PFSK-1 (cell line): ENCODE measurements at regions not wholly inside any gene's neighbourhood (a gene's known extent, or its start where the extent isn't known, plus 50 kb on each side); places are given as distances from the start of the nearest gene placed in this dataset.

Experiments
- FOXP2 ChIP-seq: optimal IDR thresholded peaks from 2 replicates; pipeline ENCODE3; 2011; ENCODE audit warnings: borderline replicate concordance, control low read depth, inconsistent platforms; ENCODE audit not compliant: insufficient read depth; ENCODE audit errors: extremely low read length, extremely low read depth
- POLR2AphosphoS5 ChIP-seq: IDR thresholded peaks from 2 replicates; pipeline ENCODE4 v1.6.1; 2012; ENCODE audit warnings: low read depth, mild to moderate bottlenecking, control low read depth, low read length, moderate library complexity
- SIN3A ChIP-seq: IDR thresholded peaks from 2 replicates; pipeline ENCODE4 v1.6.1; 2012; ENCODE audit warnings: mild to moderate bottlenecking, low read length, moderate library complexity, borderline replicate concordance; ENCODE audit not compliant: insufficient read depth
- TAF1 ChIP-seq: IDR thresholded peaks from 2 replicates; pipeline ENCODE4 v1.6.1; 2012; ENCODE audit warnings: low read length, control low read depth, borderline replicate concordance; ENCODE audit not compliant: insufficient read depth
- TF ChIP-seq, protein P1 (sequence below), 2 experiments: IDR thresholded peaks; 2 replicates each; pipeline versions ENCODE4 v1.6.1 to v1.8.0; 2011 to 2012; ENCODE audit warnings: low read depth in 2 of 2, low read length in 2 of 2, control low read depth in 1 of 2, inconsistent platforms in 1 of 2, mild to moderate bottlenecking in 1 of 2, moderate library complexity in 1 of 2; ENCODE audit not compliant: insufficient read depth in 1 of 2

DNA sequence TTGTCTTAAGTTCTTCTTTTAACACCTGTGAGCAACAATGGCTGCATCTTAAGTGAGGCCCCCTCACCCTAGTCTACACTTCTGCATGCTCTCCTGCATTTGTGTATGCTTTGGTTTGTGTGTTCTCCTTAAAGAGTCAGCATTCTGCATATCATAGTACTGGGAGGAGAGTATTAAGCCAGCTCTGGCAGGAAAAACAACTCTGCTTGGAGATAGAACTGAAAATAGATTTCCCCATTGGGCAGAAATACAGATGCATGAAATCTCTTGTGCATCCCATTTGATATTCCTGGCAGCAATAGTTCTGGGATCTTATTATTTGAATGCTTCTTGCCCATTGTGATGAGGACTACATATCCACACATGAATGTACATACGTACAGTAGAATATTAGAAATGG lies 70.6 kb upstream of the PRICKLE1 start:
- TF ChIP-seq TAF1 (no peak), FOXP2 (no peak), POLR2AphosphoS5 (no peak), SIN3A (no peak)
- TF ChIP-seq, protein P1, sequence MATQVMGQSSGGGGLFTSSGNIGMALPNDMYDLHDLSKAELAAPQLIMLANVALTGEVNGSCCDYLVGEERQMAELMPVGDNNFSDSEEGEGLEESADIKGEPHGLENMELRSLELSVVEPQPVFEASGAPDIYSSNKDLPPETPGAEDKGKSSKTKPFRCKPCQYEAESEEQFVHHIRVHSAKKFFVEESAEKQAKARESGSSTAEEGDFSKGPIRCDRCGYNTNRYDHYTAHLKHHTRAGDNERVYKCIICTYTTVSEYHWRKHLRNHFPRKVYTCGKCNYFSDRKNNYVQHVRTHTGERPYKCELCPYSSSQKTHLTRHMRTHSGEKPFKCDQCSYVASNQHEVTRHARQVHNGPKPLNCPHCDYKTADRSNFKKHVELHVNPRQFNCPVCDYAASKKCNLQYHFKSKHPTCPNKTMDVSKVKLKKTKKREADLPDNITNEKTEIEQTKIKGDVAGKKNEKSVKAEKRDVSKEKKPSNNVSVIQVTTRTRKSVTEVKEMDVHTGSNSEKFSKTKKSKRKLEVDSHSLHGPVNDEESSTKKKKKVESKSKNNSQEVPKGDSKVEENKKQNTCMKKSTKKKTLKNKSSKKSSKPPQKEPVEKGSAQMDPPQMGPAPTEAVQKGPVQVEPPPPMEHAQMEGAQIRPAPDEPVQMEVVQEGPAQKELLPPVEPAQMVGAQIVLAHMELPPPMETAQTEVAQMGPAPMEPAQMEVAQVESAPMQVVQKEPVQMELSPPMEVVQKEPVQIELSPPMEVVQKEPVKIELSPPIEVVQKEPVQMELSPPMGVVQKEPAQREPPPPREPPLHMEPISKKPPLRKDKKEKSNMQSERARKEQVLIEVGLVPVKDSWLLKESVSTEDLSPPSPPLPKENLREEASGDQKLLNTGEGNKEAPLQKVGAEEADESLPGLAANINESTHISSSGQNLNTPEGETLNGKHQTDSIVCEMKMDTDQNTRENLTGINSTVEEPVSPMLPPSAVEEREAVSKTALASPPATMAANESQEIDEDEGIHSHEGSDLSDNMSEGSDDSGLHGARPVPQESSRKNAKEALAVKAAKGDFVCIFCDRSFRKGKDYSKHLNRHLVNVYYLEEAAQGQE (IDR thresholded peaks at IDR 0.05; ENCODE audit: insufficient read depth in 1 of 2, low read depth in 2 of 2, low read length in 2 of 2), result no peak

DNA sequence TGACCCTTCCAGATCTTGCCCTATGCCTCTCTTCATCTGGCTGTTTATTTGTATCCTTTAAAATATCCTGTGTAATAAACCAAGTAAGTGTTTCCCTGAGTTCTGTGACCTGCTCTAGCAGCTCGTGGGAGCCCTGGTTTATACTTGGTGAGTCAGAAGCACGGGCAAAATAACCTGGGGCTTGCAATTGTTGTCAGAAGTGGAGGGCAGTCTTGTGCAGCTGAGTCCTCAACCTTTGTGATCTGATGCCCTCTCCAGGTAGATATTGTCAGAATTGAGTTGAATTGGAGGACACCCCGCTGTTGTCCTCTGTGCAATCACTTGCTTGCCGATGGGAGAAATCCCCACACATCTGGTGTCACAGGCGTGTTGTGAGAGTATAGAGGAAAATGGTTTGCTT lies 62.5 kb upstream of the PRICKLE1 start:
- TF ChIP-seq, protein P1 (IDR thresholded peaks at IDR 0.05; ENCODE audit: insufficient read depth in 1 of 2, low read depth in 2 of 2, low read length in 2 of 2), result no peak
- TF ChIP-seq POLR2AphosphoS5 (no peak), FOXP2 (no peak), TAF1 (no peak), SIN3A (no peak)

DNA sequence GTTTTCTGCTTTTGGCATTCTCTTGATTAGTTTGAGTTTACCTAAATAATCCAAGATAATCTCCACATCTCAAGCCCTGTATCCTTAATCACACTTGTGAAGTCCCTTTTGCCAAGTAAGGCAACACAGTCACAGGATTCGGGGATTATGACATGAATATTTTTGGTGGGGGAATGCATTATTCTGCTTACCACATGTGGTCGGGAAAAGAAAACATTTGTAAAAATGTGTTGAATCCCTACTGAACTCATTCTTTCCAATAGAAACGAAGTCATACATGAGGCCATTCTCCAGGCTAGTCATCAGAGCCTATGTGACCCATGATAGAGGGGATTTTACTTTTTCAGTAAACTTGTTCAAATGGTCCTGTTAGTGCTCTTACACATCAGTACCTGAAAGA lies 58.5 kb upstream of the PRICKLE1 start:
- TF ChIP-seq SIN3A (no peak), TAF1 (no peak), POLR2AphosphoS5 (no peak), FOXP2 (no peak)
- TF ChIP-seq, protein P1 (IDR thresholded peaks at IDR 0.05; ENCODE audit: insufficient read depth in 1 of 2, low read depth in 2 of 2, low read length in 2 of 2), result no peak

DNA sequence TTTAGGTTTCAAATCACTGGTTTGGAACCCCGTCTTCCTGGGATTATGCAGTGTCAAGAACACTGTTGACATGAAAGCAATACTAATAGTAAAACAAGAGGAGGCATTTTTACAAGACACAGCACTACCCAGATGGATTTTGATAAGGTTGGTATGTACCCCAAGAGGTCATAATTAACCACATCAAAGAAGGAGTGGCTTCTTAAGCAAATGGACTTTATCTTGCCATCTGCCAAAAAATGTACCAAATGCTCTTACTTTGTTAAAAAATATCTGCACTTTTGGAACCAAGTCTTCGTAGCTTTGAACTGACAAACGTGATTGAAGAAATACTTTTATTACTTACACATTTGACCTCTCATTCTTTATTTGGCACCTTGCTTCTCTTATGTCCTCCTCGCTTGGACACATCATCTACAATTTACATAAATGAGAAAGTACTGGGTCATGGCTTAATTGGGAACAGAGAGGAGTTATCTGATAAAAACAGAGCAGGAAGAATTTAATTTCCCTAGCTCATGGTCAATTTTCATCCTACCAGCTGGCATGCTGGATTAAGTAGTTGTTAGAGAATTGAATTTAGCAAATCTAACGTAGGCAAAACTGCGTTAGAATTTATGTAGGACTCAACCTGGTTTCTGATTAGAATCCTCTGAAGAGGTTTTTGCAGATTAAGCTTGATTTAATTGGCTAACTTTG lies 54.5 kb upstream of the PRICKLE1 start:
- no peak for TF ChIP-seq TAF1
- no peak for TF ChIP-seq FOXP2
- no peak for TF ChIP-seq POLR2AphosphoS5
- TF ChIP-seq, protein P1 (IDR thresholded peaks at IDR 0.05; ENCODE audit: insufficient read depth in 1 of 2, low read depth in 2 of 2, low read length in 2 of 2), result no peak
- no peak for TF ChIP-seq SIN3A
